Activated CD8-positive, alpha-beta T cell treated with anti-CD3 and anti-CD28 coated beads for 36 hours (primary cell): ENCODE measurements at regions not wholly inside any gene's neighbourhood (a gene's known extent, or its start where the extent isn't known, plus 50 kb on each side); places are given as distances from the start of the nearest gene placed in this dataset.

Source experiments
- ATAC-seq: fragments of 200-7000 bp; cut with Tn5 transposase; one replicate; pipeline ENCODE4 v1.10.0; 2021; ENCODE audit warnings: mild to moderate bottlenecking, moderate library complexity
- CTCF ChIA-PET: fragments of 350-600 bp; sonication (Branson Sonifier 250); formaldehyde crosslinking; loops from one replicate; lab custom pipeline; 2021; ENCODE audit warnings: antibody characterized with exemption; lab: Charles Lee
- POLR2A ChIA-PET: fragments of 350-600 bp; sonication (Branson Sonifier 250); formaldehyde crosslinking; loops from one replicate; lab custom pipeline; 2021; ENCODE audit warnings: antibody characterized with exemption; lab: Charles Lee
- DNase-seq: peaks from one replicate; pipeline ENCODE4 v3.0.0-alpha.2; 2020
- H3K27ac Mint-ChIP-seq: one replicate; pipeline ENCODE4 v1.8.0; 2021; ENCODE audit warnings: mild to moderate bottlenecking, mixed read lengths
- H3K27me3 Mint-ChIP-seq: one replicate; pipeline ENCODE4 v1.8.0; 2021; ENCODE audit warnings: mixed read lengths
- H3K36me3 Mint-ChIP-seq: one replicate; pipeline ENCODE4 v1.8.0; 2021; ENCODE audit warnings: low read depth, mixed read lengths
- H3K4me1 Mint-ChIP-seq: one replicate; pipeline ENCODE4 v1.8.0; 2021; ENCODE audit warnings: low read depth, mixed read lengths
- H3K4me3 Mint-ChIP-seq: one replicate; pipeline ENCODE4 v1.8.0; 2021; ENCODE audit warnings: mild to moderate bottlenecking, moderate library complexity, mixed read lengths
- H3K9me3 Mint-ChIP-seq: one replicate; pipeline ENCODE4 v1.8.0; 2021; ENCODE audit warnings: mixed read lengths
- CTCF ChIP-seq: fragments of 200-600 bp; IDR thresholded peaks from one replicate; pipeline ENCODE4 v1.8.0; 2022; ENCODE audit warnings: antibody characterized with exemption, mild to moderate bottlenecking
- intact Hi-C: fragments of 100-400 bp; cut with micrococcal nuclease; formaldehyde crosslinking; loops from one replicate; pipeline ENCODE4 v1.10.0; 2022

- CTCF ChIA-PET = interaction anchor here (0.9 kb wide), 1 partner anchor 8 kb away, joined by 3 read pairs; no protein-coding TSS in a partner anchor
- POLR2A ChIA-PET = no interaction called here
- DNase-seq = no peak
- no peak for ATAC-seq
- Mint-ChIP-seq H3K4me3 (no peak overlapping the region), H3K4me1 (no peaks in the 10 kb centered on the region), H3K9me3 (peaks cover 2% of the 10 kb centered on the region), H3K36me3 (no peaks in the 10 kb centered on the region), H3K27me3 (peaks cover 2% of the 10 kb centered on the region), H3K27ac (no peak overlapping the region)
- no peak for TF ChIP-seq CTCF
- intact Hi-C loops = no loop called here
Measured at GRCh38 chr18:8538935-8539334, 70.3 kb upstream of the RAB12 start.

- no peaks in the 10 kb centered on the region for H3K36me3 Mint-ChIP-seq
- H3K27me3 Mint-ChIP-seq = peaks cover 2% of the 10 kb centered on the region
- no peak for ATAC-seq
- no peak overlapping the region for H3K27ac Mint-ChIP-seq
- POLR2A ChIA-PET = no interaction called here
- no peaks in the 10 kb centered on the region for H3K9me3 Mint-ChIP-seq
- no peaks in the 10 kb centered on the region for H3K4me1 Mint-ChIP-seq
- intact Hi-C loops = no loop called here
- no peak for DNase-seq
- TF ChIP-seq CTCF = no peak
- H3K4me3 Mint-ChIP-seq = no peak overlapping the region
- CTCF ChIA-PET = interaction anchor here (1.4 kb wide), 1 partner anchor 8 kb away, joined by 3 read pairs; no protein-coding TSS in a partner anchor
Measured at GRCh38 chr18:8546677-8547076, 62.6 kb upstream of the RAB12 start.

- ATAC-seq = no peak
- H3K4me3 Mint-ChIP-seq = no peak overlapping the region
- no peak overlapping the region for H3K27ac Mint-ChIP-seq
- no peaks in the 10 kb centered on the region for H3K4me1 Mint-ChIP-seq
- no peak for DNase-seq
- intact Hi-C loops = no loop called here
- H3K36me3 Mint-ChIP-seq = no peaks in the 10 kb centered on the region
- peaks cover 2% of the 10 kb centered on the region for H3K27me3 Mint-ChIP-seq
- H3K9me3 Mint-ChIP-seq = no peaks in the 10 kb centered on the region
- no peak for TF ChIP-seq CTCF
- ChIA-PET CTCF (no interaction called here), POLR2A (no interaction called here)
Measured at GRCh38 chr18:8548186-8548585, 61.1 kb upstream of the RAB12 start.

- H3K36me3 Mint-ChIP-seq = no peaks in the 10 kb centered on the region
- intact Hi-C loops = no loop called here
- H3K4me3 Mint-ChIP-seq = no peak overlapping the region
- POLR2A ChIA-PET = no interaction called here
- DNase-seq (no peak), ATAC-seq (no peak)
- CTCF ChIA-PET = no interaction called here
- TF ChIP-seq CTCF = no peak
- H3K27me3 Mint-ChIP-seq = no peaks in the 10 kb centered on the region
- no peaks in the 10 kb centered on the region for H3K9me3 Mint-ChIP-seq
- H3K27ac Mint-ChIP-seq = no peak overlapping the region
- H3K4me1 Mint-ChIP-seq = no peaks in the 10 kb centered on the region
Measured at GRCh38 chr18:8549254-8549757, 59.9 kb upstream of the RAB12 start.

GRCh38 chr18:8552151-8552550 lies 57.1 kb upstream of the RAB12 start:
- TF ChIP-seq CTCF = no peak
- Mint-ChIP-seq H3K9me3 (no peaks in the 10 kb centered on the region), H3K36me3 (no peaks in the 10 kb centered on the region), H3K4me1 (no peaks in the 10 kb centered on the region), H3K27me3 (no peaks in the 10 kb centered on the region), H3K27ac (no peak overlapping the region), H3K4me3 (no peak overlapping the region)
- POLR2A ChIA-PET = no interaction called here
- CTCF ChIA-PET = no interaction called here
- DNase-seq (no peak), ATAC-seq (no peak)
- intact Hi-C loops = no loop called here
